Caco-2 (cell line): ENCODE measurements at regions not wholly inside any gene's neighbourhood (a gene's known extent, or its start where the extent isn't known, plus 50 kb on each side); places are given as distances from the start of the nearest gene placed in this dataset.

ENCODE experiments used
- BruUV-seq: library from RNA; stranded (reverse); fragments of 400-500 nt; replicated peaks from 2 replicates; lab custom pipeline; 2021; lab: Mats Ljungman, UMichigan
- CTCF ChIA-PET: fragments of 300-600 bp; sonication (Branson Sonifier 250); formaldehyde crosslinking; loops from one replicate; lab custom pipeline; 2022; ENCODE audit warnings: antibody characterized with exemption; lab: Charles Lee
- POLR2A ChIA-PET: fragments of 300-600 bp; sonication (Branson Sonifier 250); formaldehyde crosslinking; loops from one replicate; lab custom pipeline; 2022; ENCODE audit warnings: antibody characterized with exemption; lab: Charles Lee
- DNase-seq, 2 experiments: peaks; one replicate each; pipeline versions ENCODE4 v3.0.0 to v3.0.0-alpha.2; 2020 to 2022
- H3K27me3 ChIP-seq: replicated peaks from 2 replicates; pipeline ENCODE4 v1.6.0; 2011; ENCODE audit warnings: low read length; ENCODE audit not compliant: control insufficient read depth, insufficient read depth
- H3K36me3 ChIP-seq: 2 replicates; pipeline ENCODE4 v1.5.1; 2011; ENCODE audit warnings: low read length; ENCODE audit not compliant: control insufficient read depth, insufficient read depth
- H3K4me1 ChIP-seq: fragments of 250-450 bp; sonication (Bioruptor Pico); 2 replicates; pipeline ENCODE4 v1.5.1; 2020; ENCODE audit warnings: mild to moderate bottlenecking
- H3K4me3 ChIP-seq: 2 replicates; pipeline ENCODE4 v1.5.1; 2011; ENCODE audit warnings: low read depth, mild to moderate bottlenecking, control low read depth, low read length
- H3K9me3 ChIP-seq: fragments of 250-450 bp; sonication (Bioruptor Pico); 2 replicates; pipeline ENCODE4 v1.5.1; 2020; ENCODE audit warnings: mild to moderate bottlenecking, moderate library complexity
- H3K27ac Mint-ChIP-seq: one replicate; pipeline ENCODE4 v1.8.0; 2022; ENCODE audit warnings: mixed read lengths; ENCODE audit not compliant: unreplicated experiment
- H3K27me3 Mint-ChIP-seq: one replicate; pipeline ENCODE4 v1.8.0; 2022; ENCODE audit warnings: mixed read lengths; ENCODE audit not compliant: insufficient read depth, unreplicated experiment
- H3K36me3 Mint-ChIP-seq: one replicate; pipeline ENCODE4 v1.8.0; 2022; ENCODE audit warnings: mild to moderate bottlenecking, mixed read lengths; ENCODE audit not compliant: insufficient read depth, unreplicated experiment
- H3K4me1 Mint-ChIP-seq: one replicate; pipeline ENCODE4 v1.8.0; 2022; ENCODE audit warnings: low read depth, mixed read lengths; ENCODE audit not compliant: unreplicated experiment
- H3K4me3 Mint-ChIP-seq: one replicate; pipeline ENCODE4 v1.8.0; 2022; ENCODE audit warnings: mild to moderate bottlenecking, moderate library complexity, mixed read lengths; ENCODE audit not compliant: unreplicated experiment
- H3K9me3 Mint-ChIP-seq: one replicate; pipeline ENCODE4 v1.8.0; 2022; ENCODE audit warnings: mixed read lengths; ENCODE audit not compliant: unreplicated experiment
- CTCF ChIP-seq, 2 experiments: fragments of 200-600 bp in 1 of 2; IDR thresholded peaks; 1 replicate in 1 of 2; 2 replicates in 1 of 2; pipeline versions ENCODE4 v1.5.1 to v1.8.0; 2011 to 2022; ENCODE audit warnings: antibody characterized with exemption in 1 of 2, control low read depth in 1 of 2, inconsistent platforms in 1 of 2, low read depth in 1 of 2, low read length in 1 of 2, mild to moderate bottlenecking in 1 of 2, moderate library complexity in 1 of 2; ENCODE audit not compliant: insufficient read depth in 1 of 2, severe bottlenecking in 1 of 2, unreplicated experiment in 1 of 2
- intact Hi-C: fragments of 100-400 bp; cut with micrococcal nuclease; formaldehyde crosslinking; loops from one replicate; pipeline ENCODE4 v1.10.0; 2022; ENCODE audit not compliant: unreplicated experiment

- TF ChIP-seq CTCF (IDR thresholded peaks at IDR 0.05; ENCODE audit: insufficient read depth in 1 of 2, low read depth in 1 of 2, low read length in 1 of 2, severe bottlenecking in 1 of 2, unreplicated experiment in 1 of 2) = no peak
- Mint-ChIP-seq H3K4me3 (no peak overlapping the region), H3K36me3 (no peaks in the 10 kb centered on the region), H3K27ac (no peak overlapping the region), H3K9me3 (no peaks in the 10 kb centered on the region), H3K4me1 (no peaks in the 10 kb centered on the region), H3K27me3 (no peaks in the 10 kb centered on the region)
- intact Hi-C loops = no loop called here
- H3K36me3 ChIP-seq = no peaks in the 10 kb centered on the region
- ChIA-PET POLR2A (no interaction called here), CTCF (no interaction called here)
- no peak for DNase-seq
- BruUV-seq = no TSS peak
- no peak overlapping the region for H3K4me3 ChIP-seq
- H3K4me1 ChIP-seq = peaks cover 5% of the 10 kb centered on the region
- no peaks in the 10 kb centered on the region for H3K27me3 ChIP-seq
- no peaks in the 10 kb centered on the region; the same call in 1 of the 2 replicates for H3K9me3 ChIP-seq
These were observed 506.9 kb downstream of the SHQ1 start for GRCh38 chr3:72341380-72341770.

- Mint-ChIP-seq H3K27ac (no peak overlapping the region), H3K36me3 (no peaks in the 10 kb centered on the region), H3K9me3 (no peaks in the 10 kb centered on the region), H3K4me3 (no peak overlapping the region), H3K4me1 (no peaks in the 10 kb centered on the region), H3K27me3 (no peaks in the 10 kb centered on the region)
- no peak for DNase-seq
- no TSS peak for BruUV-seq
- Histone ChIP-seq H3K4me3 (no peak overlapping the region), H3K36me3 (no peaks in the 10 kb centered on the region), H3K4me1 (peaks cover 5% of the 10 kb centered on the region), H3K9me3 (no peaks in the 10 kb centered on the region; the same call in 1 of the 2 replicates), H3K27me3 (no peaks in the 10 kb centered on the region)
- ChIA-PET CTCF (no interaction called here), POLR2A (no interaction called here)
- intact Hi-C loops = no loop called here
- TF ChIP-seq CTCF (IDR thresholded peaks at IDR 0.05; ENCODE audit: insufficient read depth in 1 of 2, low read depth in 1 of 2, low read length in 1 of 2, severe bottlenecking in 1 of 2, unreplicated experiment in 1 of 2) = no peak
These were observed 507.5 kb downstream of the SHQ1 start for GRCh38 chr3:72340476-72341379.

GRCh38 chr3:72340056-72340455, 508.2 kb downstream of the SHQ1 start:
- H3K27me3 ChIP-seq = no peaks in the 10 kb centered on the region
- Mint-ChIP-seq H3K27me3 (no peaks in the 10 kb centered on the region), H3K27ac (no peak overlapping the region), H3K9me3 (no peaks in the 10 kb centered on the region), H3K36me3 (no peaks in the 10 kb centered on the region), H3K4me1 (no peaks in the 10 kb centered on the region), H3K4me3 (no peak overlapping the region)
- no peaks in the 10 kb centered on the region for H3K36me3 ChIP-seq
- intact Hi-C loops = no loop called here
- peaks cover 5% of the 10 kb centered on the region for H3K4me1 ChIP-seq
- no peak overlapping the region for H3K4me3 ChIP-seq
- H3K9me3 ChIP-seq = no peaks in the 10 kb centered on the region; the same call in 1 of the 2 replicates
- ChIA-PET POLR2A (no interaction called here), CTCF (no interaction called here)
- no TSS peak for BruUV-seq
- TF ChIP-seq CTCF (IDR thresholded peaks at IDR 0.05; ENCODE audit: insufficient read depth in 1 of 2, low read depth in 1 of 2, low read length in 1 of 2, severe bottlenecking in 1 of 2, unreplicated experiment in 1 of 2) = no peak
- DNase-seq = no peak
